HG03378 (cell line): ENCODE measurements at regions not wholly inside any gene's neighbourhood (a gene's known extent, or its start where the extent isn't known, plus 50 kb on each side); places are given as distances from the start of the nearest gene placed in this dataset.
"Not testable (repeated sequence)": the region's sequence is repeated elsewhere in the genome, so short reads cannot be mapped to it uniquely, and the experiment has no call there.

Experiments used
- ATAC-seq: cut with Tn5 transposase; IDR thresholded peaks from one replicate; pipeline ENCODE4 v1.9.1; 2021; ENCODE audit warnings: mild to moderate bottlenecking, moderate library complexity; ENCODE audit not compliant: unreplicated experiment

GRCh38 chr2:2472044-2472443 lies 141.0 kb upstream of the MYT1L start:
- no peak for ATAC-seq

- ATAC-seq = no peak
Measured at GRCh38 chr2:2466534-2466933, 135.5 kb upstream of the MYT1L start.

GRCh38 chr2:2464643-2465042 lies 133.6 kb upstream of the MYT1L start:
- no peak for ATAC-seq

GRCh38 chr2:2464094-2464493 lies 133.0 kb upstream of the MYT1L start:
- ATAC-seq = no peak

- no peak for ATAC-seq
Measured at GRCh38 chr2:2456721-2457120, 125.6 kb upstream of the MYT1L start.

- no peak for ATAC-seq
Measured at GRCh38 chr2:2455151-2455550, 124.1 kb upstream of the MYT1L start.

- ATAC-seq = no peak
Measured at GRCh38 chr2:2452961-2453360, 121.9 kb upstream of the MYT1L start.

- ATAC-seq = not testable (repeated sequence)
Measured at GRCh38 chr2:2451275-2451674, 120.2 kb upstream of the MYT1L start.

- ATAC-seq = no peak
Measured at GRCh38 chr2:2448178-2448577, 117.1 kb upstream of the MYT1L start.

- ATAC-seq = no peak
Measured at GRCh38 chr2:2422621-2423020, 91.5 kb upstream of the MYT1L start.

GRCh38 chr2:2413525-2413924 lies 82.5 kb upstream of the MYT1L start:
- ATAC-seq = no peak

GRCh38 chr2:2410987-2411386 lies 79.9 kb upstream of the MYT1L start:
- no peak for ATAC-seq

GRCh38 chr2:2409481-2409880 lies 78.4 kb upstream of the MYT1L start:
- no peak for ATAC-seq

GRCh38 chr2:2405780-2406179 lies 74.7 kb upstream of the MYT1L start:
- ATAC-seq = no peak

- ATAC-seq = no peak
Measured at GRCh38 chr2:2400286-2401038, 69.4 kb upstream of the MYT1L start.

GRCh38 chr2:2399396-2399795 lies 68.3 kb upstream of the MYT1L start:
- no peak for ATAC-seq

- ATAC-seq = no peak
Measured at GRCh38 chr2:2392332-2392731, 61.3 kb upstream of the MYT1L start.

- no peak for ATAC-seq
Measured at GRCh38 chr2:2389215-2389614, 58.1 kb upstream of the MYT1L start.
